ENCODE measurements at regions not wholly inside any gene's neighbourhood (a gene's known extent, or its start where the extent isn't known, plus 50 kb on each side); places are given as distances from the start of the nearest gene placed in this dataset.

DNA sequence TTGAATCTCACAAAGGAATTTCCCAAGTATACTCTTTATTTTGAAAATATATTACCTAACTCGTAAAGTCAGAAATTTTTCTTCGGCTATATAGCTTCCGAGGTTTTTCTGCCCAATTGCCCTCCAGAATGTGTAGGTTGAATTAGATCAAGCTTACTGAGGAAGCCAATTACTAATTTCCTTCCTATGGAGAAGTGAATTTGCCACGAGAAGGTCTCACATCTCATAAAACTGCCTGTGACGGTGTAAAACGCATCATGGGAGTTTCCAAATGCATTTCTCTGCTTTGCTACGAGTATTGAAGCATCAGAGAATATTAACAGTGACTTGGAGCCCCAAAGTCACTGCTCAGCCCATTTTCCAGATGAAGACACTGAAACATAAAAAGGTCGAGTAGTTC, 262.3 kb downstream of the PTBP2 start:
- no peak for TF ChIP-seq POLR2AphosphoS5 (IDR thresholded peaks at IDR 0.05; ENCODE audit: borderline replicate concordance, low read depth, low read length)
- no peak for TF ChIP-seq FOXP2 (optimal IDR thresholded peaks at IDR 0.05; ENCODE audit: control extremely low read depth, extremely low read length, insufficient read depth)

Measured in SK-N-MC (cell line).